NCI-H446 (cell line): ENCODE measurements at regions not wholly inside any gene's neighbourhood (a gene's known extent, or its start where the extent isn't known, plus 50 kb on each side); places are given as distances from the start of the nearest gene placed in this dataset.

Experiments used
- DNase-seq, 2 experiments: peaks; one replicate each; lab custom pipeline; 2025; lab: John Stamatoyannopoulos, UW

DNA sequence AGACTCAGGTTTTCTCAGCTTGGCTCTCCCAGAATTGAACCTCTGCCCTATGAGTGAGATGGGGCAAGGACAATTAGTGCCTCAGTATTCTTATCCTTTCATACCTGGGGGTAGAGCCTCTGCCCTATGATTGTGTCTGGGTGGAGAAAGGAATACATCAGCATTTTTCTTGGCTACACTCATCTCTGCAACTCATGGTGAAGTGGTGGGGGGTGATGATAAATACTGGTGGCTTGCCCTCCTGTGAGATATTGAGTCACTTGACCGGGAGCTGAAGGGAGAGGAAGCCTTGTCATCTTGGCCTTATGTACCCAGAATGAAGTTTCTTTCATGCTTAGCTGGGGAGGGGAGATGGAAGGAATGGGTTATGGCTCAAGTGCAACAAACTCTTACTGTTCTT lies 71.3 kb upstream of the ENOX2 start:
- DNase-seq: no peak

DNA sequence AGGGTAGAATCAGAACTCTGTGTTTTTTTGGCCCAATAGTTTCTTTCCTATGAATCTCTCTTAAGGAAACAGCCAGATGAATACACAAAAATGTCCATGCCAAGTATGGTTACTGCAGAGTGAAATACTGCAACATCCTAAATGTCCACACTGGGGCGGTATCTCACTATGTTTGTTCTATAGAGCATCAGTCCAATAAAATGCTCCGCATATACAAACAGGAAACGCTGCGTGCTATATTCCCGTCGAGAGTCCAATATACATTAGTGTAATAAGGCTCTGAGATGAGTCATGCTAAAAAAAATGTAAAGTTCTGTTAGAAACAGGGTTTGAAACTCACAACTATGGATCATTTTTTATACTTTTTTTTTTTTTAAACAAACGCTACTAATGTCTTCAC lies 72.9 kb upstream of the ENOX2 start:
- DNase-seq: peak; percentile 2 to 60

DNA sequence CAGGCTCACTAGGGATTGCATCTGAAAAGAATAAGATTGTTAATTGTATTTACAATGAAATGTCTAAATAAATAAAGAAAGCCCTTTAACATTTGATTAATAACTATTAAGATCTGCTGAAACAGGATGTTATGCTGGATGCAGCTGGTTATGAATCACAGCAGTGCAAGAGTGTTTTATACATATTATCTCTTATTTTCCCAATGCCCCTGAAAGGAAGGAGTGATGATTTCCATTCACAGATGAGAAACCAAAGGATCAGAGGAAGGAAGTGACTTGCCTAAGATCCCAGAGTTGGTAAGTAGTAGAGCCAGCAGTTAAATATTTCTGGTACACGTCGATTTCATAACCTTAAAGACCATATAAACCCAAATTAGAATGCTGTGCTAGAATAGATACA lies 76.3 kb upstream of the ARHGAP36 start:
- no peak for DNase-seq

DNA sequence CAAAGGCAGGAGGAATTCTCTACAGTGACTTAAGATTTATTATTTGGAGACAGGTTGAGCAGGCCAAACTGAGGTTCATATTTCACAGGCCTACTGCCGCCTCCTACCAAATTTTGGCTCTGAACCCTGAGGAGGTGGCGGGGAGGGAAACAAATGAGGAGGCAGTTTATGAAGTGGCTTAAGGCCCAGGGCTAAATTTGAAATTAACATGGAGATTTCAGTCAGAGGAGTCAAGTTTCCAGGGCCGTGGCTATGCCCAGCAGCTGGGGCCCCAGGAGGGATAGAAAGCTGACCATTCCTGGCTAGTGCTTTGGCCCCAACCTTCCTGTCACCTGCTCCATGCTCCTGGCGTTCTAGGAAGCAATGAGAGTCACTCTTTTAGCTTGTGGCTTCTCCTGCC lies 73.4 kb upstream of the ARHGAP36 start:
- no peak for DNase-seq

DNA sequence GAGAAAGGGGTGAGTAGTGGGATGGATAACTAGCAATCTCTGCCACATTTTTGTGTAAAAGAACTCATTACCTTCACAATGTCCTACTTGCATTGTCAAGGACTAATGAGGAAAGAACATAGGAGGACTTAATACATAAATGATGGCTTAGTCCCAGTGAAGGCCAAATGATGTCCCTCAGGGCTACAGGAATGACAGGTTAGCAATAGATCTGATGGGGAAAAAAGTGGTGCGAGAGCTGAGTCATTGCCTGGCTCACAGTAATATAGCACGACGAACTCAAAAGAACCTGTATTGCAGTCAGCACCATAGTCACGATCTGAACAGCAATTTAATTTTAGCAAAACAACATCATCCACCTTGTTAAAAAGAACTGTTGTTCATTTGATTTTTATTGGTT lies 70.9 kb upstream of the ARHGAP36 start:
- no peak for DNase-seq

DNA sequence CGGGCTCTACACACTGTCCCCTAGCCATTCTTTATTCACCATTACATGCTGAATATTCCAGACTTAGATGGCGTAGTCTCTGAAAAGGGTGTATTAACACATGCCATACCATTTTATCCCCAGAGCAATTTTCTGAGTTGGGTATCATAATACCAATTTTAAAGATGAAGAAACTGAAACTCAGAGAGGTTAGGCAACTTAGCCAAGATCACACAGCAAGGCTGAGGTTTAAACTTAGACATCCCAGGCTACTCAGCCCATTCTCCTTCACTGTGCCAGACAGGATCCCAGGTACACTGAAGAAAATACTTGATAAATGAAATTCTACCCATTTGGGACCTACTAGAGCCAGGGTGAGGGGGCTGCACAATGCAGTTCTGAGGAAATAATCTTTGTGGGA lies 67.4 kb upstream of the ARHGAP36 start:
- DNase-seq: no peak

DNA sequence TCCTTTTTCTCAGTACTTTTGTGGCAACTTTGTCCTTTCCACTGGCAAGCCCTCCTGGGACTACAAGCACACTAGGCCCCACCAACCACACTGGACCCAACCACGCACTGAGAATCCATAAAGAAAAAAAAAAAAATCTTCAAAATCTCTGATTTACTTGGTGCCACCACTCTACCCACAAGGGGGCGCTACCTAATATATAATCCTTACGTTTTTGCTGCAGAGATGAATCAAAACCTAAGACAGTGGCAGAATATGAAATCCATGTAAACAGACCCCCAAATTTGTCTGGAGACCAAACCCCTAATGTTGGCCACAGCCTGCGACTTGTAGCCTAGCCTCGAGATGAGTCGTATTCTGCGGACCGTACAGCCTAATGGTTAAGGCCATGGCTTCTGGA lies 63.5 kb upstream of the ARHGAP36 start:
- peak; percentile 1 to 25 for DNase-seq

DNA sequence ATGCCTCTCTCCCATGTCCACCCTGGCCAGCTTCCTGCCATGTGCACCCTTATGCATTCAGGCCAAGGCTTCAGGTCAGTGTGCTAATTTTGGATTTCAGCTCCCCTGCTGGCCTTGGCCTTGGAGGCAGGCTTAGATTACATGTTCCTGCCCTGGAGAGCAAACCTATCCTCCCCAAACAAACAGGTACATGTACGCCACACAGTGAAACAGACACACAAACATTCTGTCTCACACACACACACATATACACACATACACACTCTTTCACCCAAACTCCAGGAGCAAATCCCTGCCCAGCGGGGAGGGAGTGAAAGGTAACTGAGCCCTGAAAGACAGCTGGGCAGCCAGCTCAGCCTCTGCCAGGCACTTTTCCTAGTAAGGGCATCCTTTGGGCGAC lies 62.7 kb upstream of the ARHGAP36 start:
- no peak for DNase-seq

DNA sequence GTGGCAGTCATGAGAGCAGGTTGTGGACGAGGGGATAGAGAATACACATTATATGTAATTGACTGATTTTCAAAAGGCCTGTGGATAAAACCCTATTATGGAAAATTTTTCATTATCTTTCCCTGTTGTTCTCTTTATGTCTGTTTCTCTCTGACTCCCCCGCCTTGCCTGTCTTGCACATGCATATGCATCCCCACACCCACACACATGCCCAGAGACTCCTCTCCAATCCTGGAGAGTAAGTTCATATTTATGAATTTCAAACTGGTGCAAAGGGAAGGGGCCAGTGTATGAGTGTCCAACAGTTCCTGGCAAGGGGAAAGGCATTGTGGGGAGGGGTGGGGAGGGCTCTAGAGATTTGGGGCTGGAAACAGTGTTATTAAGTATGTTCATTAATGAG lies 60.8 kb upstream of the ARHGAP36 start:
- DNase-seq: no peak

DNA sequence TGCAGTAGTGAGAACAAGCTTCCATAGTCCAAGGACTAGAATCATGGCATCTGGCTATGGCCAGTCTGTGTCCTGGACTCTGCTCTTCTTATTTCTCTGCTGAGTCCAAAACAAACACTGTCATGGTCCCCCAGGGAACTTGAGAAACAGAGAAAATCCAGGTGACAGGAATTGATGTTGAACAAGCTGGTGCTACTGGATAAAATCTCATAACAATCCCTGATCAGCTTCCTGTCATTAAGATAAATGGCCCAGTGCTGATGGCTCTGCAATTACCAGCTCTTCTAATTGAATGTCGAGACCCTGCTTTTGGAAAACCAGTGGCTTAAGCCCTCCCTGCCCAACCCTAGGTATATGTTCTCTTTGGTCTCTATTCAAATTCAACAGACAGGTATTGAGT lies 58.8 kb upstream of the ARHGAP36 start:
- no peak for DNase-seq
